Peyer's patch (tissue), 4 donors: ENCODE measurements at regions not wholly inside any gene's neighbourhood (a gene's known extent, or its start where the extent isn't known, plus 50 kb on each side); places are given as distances from the start of the nearest gene placed in this dataset.

Experiments used
- DNase-seq, 3 donors: peaks; one replicate each; pipeline ENCODE4 v3.0.0-alpha.2; 2017 to 2019
- H3K27ac ChIP-seq, 4 donors: fragments of 200-600 bp; sonication (generic); one replicate each; pipeline ENCODE4 v1.5.1; 2016 to 2019
- H3K27me3 ChIP-seq, 2 donors: fragments of 200-600 bp; sonication (generic); one replicate each; pipeline ENCODE4 v1.5.1; 2019
- H3K36me3 ChIP-seq, 3 donors: fragments of 200-600 bp; sonication (generic); one replicate each; pipeline ENCODE4 v1.5.1; 2016 to 2019
- H3K4me1 ChIP-seq, 4 donors: fragments of 200-600 bp; sonication (generic); one replicate each; pipeline ENCODE4 v1.5.1; 2016 to 2019
- H3K4me3 ChIP-seq, 4 donors: fragments of 200-600 bp; sonication (generic); 1 replicate in 3 of 4; 2 replicates in 1 of 4; pipeline ENCODE4 v1.5.1; 2016 to 2019; ENCODE audit warnings: mild to moderate bottlenecking in 1 of 4
- H3K9me3 ChIP-seq, 4 donors: fragments of 200-600 bp; sonication (generic); one replicate each; pipeline ENCODE4 v1.5.1; 2016 to 2019; ENCODE audit warnings: mild to moderate bottlenecking in 1 of 4
- CTCF ChIP-seq, 6 experiments: fragments of 450-650 bp in 4 of 6; fragments of 200-600 bp in 2 of 6; sonication (generic) in 1 of 6; IDR thresholded peaks; one replicate each; pipeline ENCODE4 v1.5.1; 2017 to 2019; ENCODE audit warnings: antibody characterized with exemption in 6 of 6, mild to moderate bottlenecking in 3 of 6, moderate library complexity in 1 of 6
- POLR2A ChIP-seq, 2 donors: fragments of 450-650 bp; IDR thresholded peaks; one replicate each; pipeline ENCODE4 v1.5.1; 2017; ENCODE audit warnings: antibody characterized with exemption in 2 of 2, mild to moderate bottlenecking in 2 of 2, moderate library complexity in 2 of 2

GRCh38 chr16:35746281-35746962, 2287.0 kb downstream of the TP53TG3F start:
- H3K4me1 ChIP-seq = no peaks in the 10 kb centered on the region
- no peaks in the 10 kb centered on the region for H3K36me3 ChIP-seq
- peaks cover 0 to 26% (median 6%) of the 10 kb centered on the region in 4 donors for H3K9me3 ChIP-seq
- no peak overlapping the region for H3K27ac ChIP-seq
- DNase-seq = no peak
- H3K4me3 ChIP-seq = no peak overlapping the region
- H3K27me3 ChIP-seq = no peaks in the 10 kb centered on the region
- TF ChIP-seq POLR2A (IDR thresholded peaks at IDR 0.05) = no peak
- no peak for TF ChIP-seq CTCF (IDR thresholded peaks at IDR 0.05)

- H3K9me3 ChIP-seq = peaks cover 0 to 28% (median 6%) of the 10 kb centered on the region in 4 donors
- no peak overlapping the region for H3K27ac ChIP-seq
- no peak for TF ChIP-seq POLR2A (IDR thresholded peaks at IDR 0.05)
- no peak for TF ChIP-seq CTCF (IDR thresholded peaks at IDR 0.05)
- no peaks in the 10 kb centered on the region for H3K36me3 ChIP-seq
- no peak for DNase-seq
- no peak overlapping the region for H3K4me3 ChIP-seq
- no peaks in the 10 kb centered on the region for H3K4me1 ChIP-seq
- no peaks in the 10 kb centered on the region for H3K27me3 ChIP-seq
Measured at GRCh38 chr16:35746963-35747657, 2287.7 kb downstream of the TP53TG3F start.

GRCh38 chr16:35747658-35748455, 2288.4 kb downstream of the TP53TG3F start:
- H3K27me3 ChIP-seq = no peaks in the 10 kb centered on the region
- H3K9me3 ChIP-seq = peaks cover 0 to 28% (median 5%) of the 10 kb centered on the region in 4 donors
- TF ChIP-seq POLR2A (IDR thresholded peaks at IDR 0.05) (no peak), CTCF (IDR thresholded peaks at IDR 0.05) (no peak)
- no peak for DNase-seq
- no peaks in the 10 kb centered on the region for H3K4me1 ChIP-seq
- no peaks in the 10 kb centered on the region for H3K36me3 ChIP-seq
- H3K27ac ChIP-seq = no peak overlapping the region
- no peak overlapping the region for H3K4me3 ChIP-seq

- Histone ChIP-seq H3K27ac (no peak overlapping the region), H3K4me3 (no peak overlapping the region), H3K36me3 (no peaks in the 10 kb centered on the region), H3K4me1 (no peaks in the 10 kb centered on the region), H3K9me3 (peaks cover 0 to 31% (median 3%) of the 10 kb centered on the region in 4 donors), H3K27me3 (no peaks in the 10 kb centered on the region)
- no peak for DNase-seq
- TF ChIP-seq POLR2A (IDR thresholded peaks at IDR 0.05) (no peak), CTCF (IDR thresholded peaks at IDR 0.05) (no peak)
Measured at GRCh38 chr16:35748621-35749252, 2289.3 kb downstream of the TP53TG3F start.
